Stimulated activated naive CD8-positive, alpha-beta T cell treated with anti-CD3 and anti-CD28 coated beads, Interleukin-15, Interleukin-2, amounts not matched to agents 100 ng/mL and 50 ng/mL, for 24 hours (primary cell): ENCODE measurements at regions not wholly inside any gene's neighbourhood (a gene's known extent, or its start where the extent isn't known, plus 50 kb on each side); places are given as distances from the start of the nearest gene placed in this dataset.
"Not testable (repeated sequence)": the region's sequence is repeated elsewhere in the genome, so short reads cannot be mapped to it uniquely, and the experiment has no call there.

Experiments
- H3K27ac Mint-ChIP-seq: one replicate; pipeline ENCODE4 v1.8.0; 2021; ENCODE audit warnings: mild to moderate bottlenecking, mixed read lengths
- H3K27me3 Mint-ChIP-seq: one replicate; pipeline ENCODE4 v1.8.0; 2021; ENCODE audit warnings: mixed read lengths
- H3K36me3 Mint-ChIP-seq: one replicate; pipeline ENCODE4 v1.8.0; 2021; ENCODE audit warnings: low read depth, mixed read lengths
- H3K4me1 Mint-ChIP-seq: one replicate; pipeline ENCODE4 v1.8.0; 2021; ENCODE audit warnings: low read depth, mixed read lengths
- H3K4me3 Mint-ChIP-seq: one replicate; pipeline ENCODE4 v1.8.0; 2021; ENCODE audit warnings: mild to moderate bottlenecking, mixed read lengths
- H3K9me3 Mint-ChIP-seq: one replicate; pipeline ENCODE4 v1.8.0; 2021; ENCODE audit warnings: mixed read lengths

DNA sequence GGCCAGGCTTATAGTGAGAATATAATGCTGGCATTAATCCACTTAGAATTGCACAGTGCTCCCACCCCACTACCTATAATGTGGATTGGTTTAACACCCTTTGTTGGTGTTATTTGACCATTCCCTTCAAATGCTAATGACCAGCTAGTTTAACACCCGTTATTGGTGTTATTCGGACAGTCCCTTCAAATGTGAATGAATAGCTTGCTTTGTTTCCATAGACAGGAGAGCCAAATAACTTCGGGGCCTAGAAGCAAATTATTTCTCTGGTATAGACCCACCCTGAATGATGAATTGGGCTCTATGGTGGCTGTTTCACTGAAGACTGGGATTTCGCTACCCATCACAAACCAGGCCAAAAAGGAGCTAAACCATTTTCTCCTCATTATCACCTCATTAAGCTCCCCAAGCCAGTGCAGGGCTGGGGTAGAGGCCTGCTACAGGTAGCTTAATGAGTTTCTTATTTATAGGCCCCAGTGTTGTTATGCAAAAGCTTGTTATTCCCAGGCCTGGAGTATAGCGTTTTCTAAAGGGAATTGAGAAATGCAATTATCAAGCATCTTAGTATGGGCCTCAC is 494.1 kb upstream of the DPH6 start:
- Mint-ChIP-seq H3K27me3 (no peaks in the 10 kb centered on the region), H3K36me3 (no peaks in the 10 kb centered on the region), H3K9me3 (peaks cover 9% of the 10 kb centered on the region), H3K4me1 (no peaks in the 10 kb centered on the region), H3K27ac (no peak overlapping the region), H3K4me3 (no peak overlapping the region)

DNA sequence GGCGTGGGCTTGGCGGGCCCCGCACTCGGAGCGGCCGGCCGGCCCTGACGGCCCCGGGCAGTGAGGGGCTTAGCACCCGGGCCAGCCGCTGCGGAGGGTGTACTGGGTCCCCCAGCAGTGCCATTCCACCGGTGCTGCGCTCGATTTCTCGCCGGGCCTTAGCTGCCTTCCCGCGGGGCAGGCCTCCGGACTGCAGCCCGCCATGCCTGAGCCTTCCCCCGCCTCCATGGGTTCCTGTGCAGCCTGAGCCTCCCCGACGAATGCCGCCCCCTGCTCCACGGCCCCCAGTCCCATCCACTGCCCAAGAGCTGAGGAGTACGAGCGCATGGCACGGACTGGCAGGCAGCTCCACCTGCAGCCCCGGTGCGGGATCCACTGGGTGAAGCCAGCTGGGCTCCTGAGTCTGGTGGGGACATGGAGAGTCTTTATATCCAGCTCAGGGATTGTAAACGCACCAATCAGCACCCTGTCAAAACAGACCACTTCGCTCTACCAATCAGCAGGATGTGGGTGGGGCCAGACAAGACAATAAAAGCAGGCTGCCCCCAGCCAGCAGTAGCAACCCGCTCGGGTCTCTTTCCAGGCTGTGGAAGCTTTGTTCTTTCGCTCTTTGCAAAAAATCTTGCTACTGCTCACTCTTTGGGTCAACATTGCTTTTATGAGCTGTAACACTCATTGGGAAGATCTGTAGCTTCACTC is 501.2 kb upstream of the DPH6 start:
- not testable (repeated sequence) for H3K27ac Mint-ChIP-seq, H3K4me3 Mint-ChIP-seq, H3K36me3 Mint-ChIP-seq, H3K27me3 Mint-ChIP-seq, H3K4me1 Mint-ChIP-seq
- H3K9me3 Mint-ChIP-seq = peaks cover 12% of the 10 kb centered on the region

DNA sequence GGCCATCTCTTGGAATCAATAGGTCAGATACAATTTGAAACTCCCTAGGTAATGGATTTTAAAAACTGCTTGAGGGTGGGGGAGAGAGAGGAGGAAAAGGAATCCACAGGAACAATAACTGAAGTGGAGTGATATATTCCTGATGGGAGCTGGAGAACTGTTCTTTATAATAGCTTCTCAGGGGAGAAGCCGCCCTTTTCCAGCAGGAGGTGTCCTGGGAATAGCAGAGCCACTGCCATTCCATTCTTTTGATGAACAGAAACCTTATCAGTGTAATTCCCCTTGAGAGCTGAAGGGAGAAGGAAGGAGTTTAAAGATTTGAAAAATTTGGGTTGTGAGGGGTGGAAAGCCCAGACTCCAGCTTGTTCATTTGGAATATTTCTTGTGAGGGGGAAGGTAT is 504.9 kb upstream of the DPH6 start:
- no peaks in the 10 kb centered on the region for H3K4me1 Mint-ChIP-seq
- H3K27me3 Mint-ChIP-seq = no peaks in the 10 kb centered on the region
- H3K4me3 Mint-ChIP-seq = no peak overlapping the region
- H3K9me3 Mint-ChIP-seq = no peaks in the 10 kb centered on the region
- no peak overlapping the region for H3K27ac Mint-ChIP-seq
- no peaks in the 10 kb centered on the region for H3K36me3 Mint-ChIP-seq

DNA sequence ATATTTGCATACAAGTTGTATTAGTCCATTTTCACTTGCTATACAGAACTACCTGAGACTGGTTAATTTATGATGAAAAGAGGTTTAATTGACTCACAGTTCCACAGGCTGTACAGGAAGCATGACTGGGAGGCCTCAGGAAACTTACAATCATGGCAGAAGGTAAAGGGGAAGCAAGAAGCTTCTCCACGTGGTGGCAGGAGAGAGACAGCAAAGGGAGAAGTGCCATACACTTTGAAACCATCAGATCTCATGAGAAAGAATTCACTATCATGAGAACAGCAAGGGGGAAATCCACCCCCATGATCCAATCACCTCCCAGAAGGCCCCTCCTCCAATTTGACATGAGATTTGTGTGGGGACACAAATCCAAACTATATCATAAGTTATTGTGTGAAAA is 506.7 kb upstream of the DPH6 start:
- H3K4me1 Mint-ChIP-seq, H3K27me3 Mint-ChIP-seq, H3K27ac Mint-ChIP-seq, H3K36me3 Mint-ChIP-seq, H3K4me3 Mint-ChIP-seq, H3K9me3 Mint-ChIP-seq: not testable (repeated sequence)

DNA sequence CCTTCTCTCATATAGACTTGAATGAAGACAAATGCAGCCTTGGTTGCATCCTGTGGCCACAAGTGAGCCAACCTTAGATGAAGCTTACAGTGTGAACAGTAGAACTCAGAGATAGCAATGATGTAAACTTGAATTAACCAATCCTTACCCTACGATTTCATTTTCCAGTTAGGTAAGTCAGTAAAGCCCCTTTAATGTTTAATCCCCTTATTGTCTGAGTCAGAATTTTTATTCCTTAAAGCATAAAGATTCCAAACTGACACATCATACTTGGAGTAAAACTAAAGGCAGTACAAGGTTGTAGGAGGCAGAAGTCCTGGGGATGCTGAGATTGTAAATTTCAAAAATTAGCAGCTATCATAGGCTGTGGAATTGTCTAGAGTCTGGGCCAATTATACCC is 507.8 kb upstream of the DPH6 start:
- Mint-ChIP-seq H3K4me3 (no peak overlapping the region), H3K27ac (no peak overlapping the region), H3K27me3 (no peaks in the 10 kb centered on the region), H3K4me1 (no peaks in the 10 kb centered on the region), H3K36me3 (no peaks in the 10 kb centered on the region), H3K9me3 (no peaks in the 10 kb centered on the region)

DNA sequence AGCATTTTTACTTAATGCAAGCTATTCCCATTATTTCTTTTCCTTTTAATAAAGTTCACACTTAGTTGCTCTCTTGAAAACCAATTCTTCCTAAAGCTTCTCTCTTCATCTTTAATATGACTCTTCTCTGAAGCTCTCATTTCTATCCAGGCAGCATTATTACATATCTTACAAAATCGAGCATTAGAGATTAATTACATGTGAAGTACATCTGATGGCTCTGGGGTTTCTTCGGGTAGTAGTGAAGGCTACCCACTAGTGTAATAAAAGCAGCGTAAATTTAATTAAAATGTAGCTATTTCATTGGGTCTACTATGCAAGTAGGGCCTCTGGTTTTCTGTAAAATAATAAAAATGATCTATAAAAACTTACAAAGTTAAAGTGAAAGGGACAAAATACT is 513.6 kb upstream of the DPH6 start:
- H3K4me1 Mint-ChIP-seq = no peaks in the 10 kb centered on the region
- no peaks in the 10 kb centered on the region for H3K9me3 Mint-ChIP-seq
- no peak overlapping the region for H3K4me3 Mint-ChIP-seq
- H3K27me3 Mint-ChIP-seq = no peaks in the 10 kb centered on the region
- H3K36me3 Mint-ChIP-seq = no peaks in the 10 kb centered on the region
- no peak overlapping the region for H3K27ac Mint-ChIP-seq

DNA sequence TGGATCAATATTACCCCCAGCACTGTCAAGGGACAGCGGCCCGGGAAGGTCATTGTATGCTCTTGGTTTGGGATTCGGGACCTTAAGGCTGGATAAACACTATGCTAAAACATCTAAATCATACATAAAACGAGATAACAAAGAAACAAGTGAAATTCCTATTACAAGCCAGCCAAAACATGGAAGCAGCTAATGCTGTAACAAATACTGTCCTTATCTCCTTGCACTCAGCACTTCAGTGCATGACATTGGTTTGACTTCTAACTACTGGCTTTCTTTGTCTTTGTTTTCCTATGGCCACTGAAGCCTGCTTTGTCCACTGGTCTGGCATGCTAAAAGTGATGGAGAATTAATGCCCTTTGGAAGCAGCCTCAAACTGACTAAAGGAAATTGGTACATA is 516.4 kb upstream of the DPH6 start:
- Mint-ChIP-seq H3K9me3 (no peaks in the 10 kb centered on the region), H3K36me3 (no peaks in the 10 kb centered on the region), H3K27me3 (no peaks in the 10 kb centered on the region), H3K4me3 (no peak overlapping the region), H3K4me1 (no peaks in the 10 kb centered on the region), H3K27ac (no peak overlapping the region)

DNA sequence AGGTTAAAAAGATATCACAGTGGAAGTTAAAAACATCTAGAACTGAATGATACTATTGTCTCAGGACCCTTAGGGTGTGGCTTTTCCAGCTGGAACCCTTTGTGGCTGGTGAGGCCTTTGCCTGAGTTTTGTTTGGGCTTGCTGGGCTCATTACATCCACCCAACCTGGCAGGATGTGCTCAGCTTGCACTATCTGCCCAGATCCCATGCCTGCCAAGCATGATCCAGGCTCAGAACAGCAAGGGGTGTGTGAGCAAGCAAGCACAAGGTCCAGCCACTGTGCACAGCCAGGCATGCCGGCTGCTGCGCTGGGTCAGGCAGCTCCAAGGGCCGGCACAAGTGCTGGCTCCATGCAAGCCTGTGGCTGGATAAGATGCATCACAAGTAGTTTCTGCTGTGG is 512.7 kb upstream of the CDIN1 start:
- no peaks in the 10 kb centered on the region for H3K4me1 Mint-ChIP-seq
- no peak overlapping the region for H3K27ac Mint-ChIP-seq
- peaks cover 5% of the 10 kb centered on the region for H3K9me3 Mint-ChIP-seq
- no peaks in the 10 kb centered on the region for H3K36me3 Mint-ChIP-seq
- no peaks in the 10 kb centered on the region for H3K27me3 Mint-ChIP-seq
- no peak overlapping the region for H3K4me3 Mint-ChIP-seq

DNA sequence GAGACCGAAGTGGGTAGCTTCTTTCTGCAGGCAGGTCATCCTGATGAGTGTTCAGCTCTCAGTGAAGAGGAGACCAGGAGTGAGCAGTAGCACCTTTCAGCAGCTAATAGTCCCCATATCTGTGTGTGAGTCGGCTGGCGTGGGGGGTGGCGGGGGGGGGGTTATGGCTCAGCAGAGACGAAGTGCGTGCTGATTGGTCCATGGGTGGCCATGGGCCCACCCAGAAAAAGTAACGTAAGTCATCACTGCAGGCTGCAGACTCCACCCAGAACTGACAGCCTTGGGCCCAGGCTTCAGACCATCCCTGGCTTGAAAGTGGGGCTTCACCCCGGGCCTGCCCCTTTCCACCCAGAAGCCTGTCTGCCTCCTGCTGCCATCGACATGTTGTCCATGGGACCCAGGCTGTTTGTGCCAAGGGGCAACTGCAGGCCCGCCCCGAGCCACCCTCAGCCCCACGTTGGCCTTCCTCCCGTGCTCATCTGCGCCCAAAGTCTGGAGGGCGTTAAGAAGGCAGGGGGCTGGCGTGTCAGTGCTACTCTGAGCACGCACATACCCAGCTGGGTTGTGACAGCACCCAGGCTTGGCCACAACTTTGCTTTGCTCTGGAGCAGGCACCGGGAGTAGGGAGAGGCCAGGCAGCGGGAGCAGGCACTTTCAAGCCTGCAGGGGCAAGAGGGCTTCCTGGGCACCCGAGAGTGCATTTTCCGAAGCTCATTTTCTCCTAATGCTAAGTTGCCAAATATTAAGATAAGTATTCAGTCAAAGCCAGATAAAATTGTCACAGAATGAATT is 511.7 kb upstream of the CDIN1 start:
- Mint-ChIP-seq H3K4me3 (no peak overlapping the region), H3K9me3 (peaks cover 5% of the 10 kb centered on the region), H3K27ac (no peak overlapping the region), H3K27me3 (no peaks in the 10 kb centered on the region), H3K36me3 (no peaks in the 10 kb centered on the region), H3K4me1 (no peaks in the 10 kb centered on the region)

DNA sequence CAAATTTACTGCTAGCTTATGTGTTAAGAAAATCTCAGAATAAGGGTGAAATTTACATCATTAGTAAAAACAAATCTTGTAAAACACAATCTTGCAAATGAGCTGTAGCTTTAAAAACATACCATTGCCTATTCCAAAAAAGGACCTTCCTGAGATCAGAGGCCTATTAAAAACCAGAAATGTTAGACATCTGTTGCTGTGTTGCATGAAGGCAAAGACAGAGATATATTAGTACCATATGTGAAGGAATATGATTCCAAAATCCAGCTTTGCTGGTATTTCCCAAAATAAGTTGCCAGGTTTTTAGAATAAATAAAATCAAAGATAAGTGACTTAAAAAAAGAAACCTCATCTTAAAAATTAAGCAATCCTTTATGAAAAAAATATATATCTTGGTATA is 504.1 kb upstream of the CDIN1 start:
- peaks cover 11% of the 10 kb centered on the region for H3K9me3 Mint-ChIP-seq
- no peaks in the 10 kb centered on the region for H3K4me1 Mint-ChIP-seq

DNA sequence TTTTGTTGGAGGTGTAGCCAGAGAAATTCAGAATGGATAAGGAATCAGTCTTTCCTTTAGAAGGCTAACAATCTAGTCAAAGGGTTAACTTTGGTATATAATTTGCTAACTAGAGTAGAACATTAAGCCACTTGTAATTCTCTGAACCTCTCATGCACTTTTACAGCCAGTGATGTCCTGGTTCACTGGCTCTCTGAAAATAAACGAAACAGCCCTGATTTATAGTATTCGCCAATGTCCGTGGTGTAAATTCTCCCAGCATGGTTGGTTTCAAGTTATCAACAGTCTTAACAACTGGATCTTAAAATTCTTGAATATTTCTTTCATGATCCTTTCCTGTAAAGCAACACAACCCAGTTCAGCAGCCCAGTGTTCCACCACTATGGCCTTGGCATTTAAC is 500.4 kb upstream of the CDIN1 start:
- Mint-ChIP-seq H3K4me3 (no peak overlapping the region), H3K9me3 (peaks cover 23% of the 10 kb centered on the region), H3K27ac (no peak overlapping the region), H3K36me3 (no peaks in the 10 kb centered on the region), H3K4me1 (no peaks in the 10 kb centered on the region), H3K27me3 (no peaks in the 10 kb centered on the region)

More for the DNA sequence above, 504.1 kb upstream of the CDIN1 start:
- no peaks in the 10 kb centered on the region for H3K27me3 Mint-ChIP-seq
- no peak overlapping the region for H3K27ac Mint-ChIP-seq
- no peak overlapping the region for H3K4me3 Mint-ChIP-seq
- H3K36me3 Mint-ChIP-seq = no peaks in the 10 kb centered on the region

DNA sequence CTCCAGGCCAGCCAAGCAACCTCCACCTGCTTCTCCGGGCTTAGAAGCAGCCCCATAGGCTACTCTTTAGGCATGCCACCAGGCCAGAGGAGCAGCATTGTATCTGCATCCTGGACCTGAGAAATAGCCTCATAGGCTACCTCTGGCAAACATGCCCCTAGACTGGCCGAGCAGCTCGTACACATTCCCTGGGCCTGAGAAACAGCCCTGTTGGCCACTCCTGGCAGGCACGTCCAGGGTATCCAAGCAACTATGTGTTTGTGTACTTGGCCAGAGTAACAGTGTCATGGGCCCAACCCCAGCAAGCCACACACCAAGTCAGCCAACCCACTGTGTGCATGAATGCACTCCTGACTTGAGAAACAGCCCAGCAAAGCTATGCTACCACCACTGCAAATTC is 498.7 kb upstream of the CDIN1 start:
- Mint-ChIP-seq H3K27ac (no peak overlapping the region), H3K4me3 (no peak overlapping the region), H3K9me3 (peaks cover 25% of the 10 kb centered on the region), H3K27me3 (no peaks in the 10 kb centered on the region), H3K36me3 (no peaks in the 10 kb centered on the region), H3K4me1 (no peaks in the 10 kb centered on the region)

DNA sequence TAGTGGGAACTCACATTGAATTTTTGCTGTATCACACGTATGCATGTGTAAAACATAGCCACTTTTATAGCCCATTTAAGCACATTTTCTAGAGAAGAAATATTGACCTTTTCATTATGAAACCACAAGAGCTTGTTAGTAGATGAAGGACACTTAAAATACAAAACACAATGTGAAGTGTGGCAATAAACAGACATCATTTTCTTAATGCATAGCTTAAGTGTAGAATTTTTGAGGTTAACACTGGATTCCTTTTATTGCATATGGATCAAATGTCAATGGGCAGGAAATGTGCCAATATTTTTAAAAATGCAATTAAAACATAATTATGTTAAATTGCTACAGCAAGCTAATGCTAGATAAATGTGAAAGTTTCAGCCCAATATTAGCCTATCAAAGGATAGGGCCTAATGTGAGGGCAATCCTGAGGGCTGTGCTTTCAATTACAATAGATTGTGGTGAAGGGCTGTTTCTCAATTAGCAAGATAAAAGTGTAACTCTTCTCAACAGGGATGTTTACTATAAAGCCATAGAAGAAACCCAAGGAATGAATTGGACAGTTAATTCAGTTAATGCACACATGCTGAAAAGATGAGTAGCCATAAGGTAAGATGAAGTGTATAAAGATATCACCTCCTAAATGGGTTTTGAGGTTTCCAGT is 489.0 kb upstream of the CDIN1 start:
- no peaks in the 10 kb centered on the region for H3K4me1 Mint-ChIP-seq
- no peak overlapping the region for H3K4me3 Mint-ChIP-seq
- H3K27ac Mint-ChIP-seq = no peak overlapping the region
- H3K27me3 Mint-ChIP-seq = no peaks in the 10 kb centered on the region
- no peaks in the 10 kb centered on the region for H3K36me3 Mint-ChIP-seq
- peaks cover 6% of the 10 kb centered on the region for H3K9me3 Mint-ChIP-seq

DNA sequence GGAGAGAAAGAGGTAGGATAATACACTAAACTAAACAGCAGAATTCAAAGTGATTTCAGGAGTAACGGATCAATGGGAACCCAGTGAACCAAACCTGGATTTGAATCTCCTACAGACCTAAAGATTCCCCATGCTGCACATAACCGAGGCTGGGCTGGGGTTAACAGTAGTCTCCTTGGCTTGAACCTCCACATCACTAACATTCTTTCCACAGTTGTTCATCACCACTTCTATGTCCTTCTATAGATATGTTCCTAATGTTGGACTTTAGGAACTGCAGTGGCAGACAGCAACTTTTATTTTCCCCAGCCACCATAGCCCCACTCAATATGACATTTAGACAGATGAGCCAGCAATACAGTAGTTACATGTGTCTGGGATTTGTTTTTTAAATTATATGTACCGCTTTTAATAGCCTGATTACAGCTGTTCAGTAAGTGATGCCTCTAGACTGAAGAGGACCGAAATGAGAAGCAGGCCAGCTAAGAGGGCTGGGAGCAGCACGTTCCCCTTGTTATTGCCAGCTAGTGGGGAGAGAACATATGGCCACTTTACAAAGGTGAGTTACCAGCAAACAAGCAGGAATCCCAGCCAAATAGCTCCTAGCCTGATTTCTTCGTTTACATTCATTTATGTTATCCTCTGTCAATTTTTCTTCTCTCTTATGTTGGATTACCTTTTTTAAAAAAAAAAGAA is 472.6 kb upstream of the CDIN1 start:
- Mint-ChIP-seq H3K27me3 (no peaks in the 10 kb centered on the region), H3K4me3 (no peak overlapping the region), H3K9me3 (no peaks in the 10 kb centered on the region), H3K4me1 (no peaks in the 10 kb centered on the region), H3K27ac (no peak overlapping the region), H3K36me3 (no peaks in the 10 kb centered on the region)

DNA sequence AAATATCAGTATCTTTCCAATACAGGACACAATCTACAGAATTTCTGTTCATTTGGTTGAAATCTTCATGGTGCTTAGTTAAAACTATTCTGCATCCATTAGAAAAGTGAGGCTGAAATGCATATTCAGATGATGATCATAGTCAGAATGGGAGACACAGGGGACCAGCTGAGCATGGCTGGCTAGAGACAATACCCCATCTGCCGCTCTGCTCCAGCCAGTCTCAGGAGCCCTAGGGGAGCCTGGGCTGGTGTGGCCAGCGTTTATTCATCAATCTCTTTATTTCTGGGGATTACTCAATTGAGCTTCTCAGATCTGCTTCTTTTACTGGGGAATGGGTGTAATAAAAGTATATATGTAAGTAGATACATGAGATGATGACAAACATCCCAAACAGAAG is 470.9 kb upstream of the CDIN1 start:
- Mint-ChIP-seq H3K27ac (no peak overlapping the region), H3K4me3 (no peak overlapping the region), H3K36me3 (no peaks in the 10 kb centered on the region), H3K9me3 (no peaks in the 10 kb centered on the region), H3K27me3 (no peaks in the 10 kb centered on the region), H3K4me1 (no peaks in the 10 kb centered on the region)
